Raji (cell line): ENCODE measurements at regions not wholly inside any gene's neighbourhood (a gene's known extent, or its start where the extent isn't known, plus 50 kb on each side); places are given as distances from the start of the nearest gene placed in this dataset.

ENCODE experiments used
- POLR2A ChIP-seq: IDR thresholded peaks from 2 replicates; pipeline ENCODE4 v1.6.1; 2011; ENCODE audit warnings: low read depth, low read length, control low read depth; ENCODE audit not compliant: insufficient read depth

DNA sequence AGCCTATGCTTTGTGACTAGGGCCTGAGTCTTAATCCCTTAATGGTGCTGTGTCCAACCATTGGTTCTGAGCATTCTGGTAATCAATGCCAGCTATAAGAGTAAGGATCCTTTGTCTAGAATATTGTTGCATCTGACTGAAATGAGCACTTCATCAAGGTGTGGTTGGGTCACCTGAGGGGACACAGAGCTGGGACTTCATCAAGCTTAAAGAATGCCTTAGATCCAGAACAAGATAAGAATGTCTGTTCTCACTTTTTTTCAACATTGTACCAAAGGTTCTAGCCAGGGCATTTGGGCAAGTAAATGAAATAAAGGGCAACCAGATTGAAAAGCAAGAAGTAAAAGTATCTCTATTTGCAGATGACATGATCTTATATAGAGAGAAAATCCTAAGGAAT, 280.4 kb downstream of the MTERF1 start:
- no peak for TF ChIP-seq POLR2A

DNA sequence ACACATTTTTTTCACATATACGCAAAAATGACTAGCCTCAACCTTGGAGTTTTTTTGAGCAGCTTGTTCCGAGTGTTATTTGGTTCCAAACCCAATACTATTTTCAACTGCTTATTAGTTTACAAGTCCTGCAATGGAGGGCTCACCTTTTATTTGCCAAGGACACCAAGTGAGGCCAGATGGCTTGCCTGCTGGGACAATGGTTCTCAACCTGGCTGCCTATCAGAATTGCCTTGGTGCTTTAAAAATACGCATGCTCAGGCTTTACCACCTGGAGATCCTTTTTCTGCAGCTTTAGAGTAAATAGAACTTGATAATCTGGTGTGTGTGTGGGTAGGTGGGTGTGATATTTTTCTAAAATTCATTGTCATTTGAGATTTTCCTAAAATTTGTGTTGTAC, 276.8 kb downstream of the MTERF1 start:
- TF ChIP-seq POLR2A: no peak

DNA sequence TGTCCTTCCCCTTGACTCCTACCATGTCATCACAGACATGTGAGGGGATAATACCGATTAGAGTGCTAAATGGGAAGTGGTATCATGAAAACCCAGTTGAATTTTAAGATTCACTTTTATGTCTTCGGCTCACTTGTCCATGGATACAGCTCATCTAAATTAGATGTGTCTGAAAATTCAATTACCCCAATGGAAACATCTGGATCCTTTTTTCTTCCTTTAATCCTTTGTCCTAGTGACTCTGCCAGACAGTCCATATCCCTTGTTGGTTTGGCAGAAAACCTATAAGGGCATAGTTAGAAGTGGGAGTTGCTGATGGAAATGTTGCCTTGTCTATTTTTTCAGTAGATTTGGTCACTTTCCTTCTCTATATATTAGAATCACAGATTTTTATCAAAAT, 271.9 kb downstream of the MTERF1 start:
- TF ChIP-seq POLR2A: no peak

DNA sequence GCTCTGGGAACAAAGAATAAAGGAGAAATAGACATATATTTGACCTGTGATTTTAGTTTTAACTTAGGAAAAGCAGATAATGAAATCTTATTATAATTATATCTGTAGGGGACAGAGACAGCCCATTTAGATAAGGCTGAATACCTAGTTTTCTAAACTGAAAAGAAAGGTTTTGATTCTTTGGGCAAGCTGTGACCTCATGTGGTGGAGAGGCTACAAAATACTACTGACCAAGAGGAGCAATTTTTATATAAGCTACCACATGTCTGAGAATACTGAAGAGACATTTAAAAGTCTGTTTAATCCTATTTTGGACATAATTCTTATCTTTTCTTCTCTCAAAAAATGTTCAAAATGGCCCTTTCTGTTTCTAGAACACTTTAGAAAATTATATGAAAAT, 271.0 kb downstream of the MTERF1 start:
- TF ChIP-seq POLR2A: no peak

DNA sequence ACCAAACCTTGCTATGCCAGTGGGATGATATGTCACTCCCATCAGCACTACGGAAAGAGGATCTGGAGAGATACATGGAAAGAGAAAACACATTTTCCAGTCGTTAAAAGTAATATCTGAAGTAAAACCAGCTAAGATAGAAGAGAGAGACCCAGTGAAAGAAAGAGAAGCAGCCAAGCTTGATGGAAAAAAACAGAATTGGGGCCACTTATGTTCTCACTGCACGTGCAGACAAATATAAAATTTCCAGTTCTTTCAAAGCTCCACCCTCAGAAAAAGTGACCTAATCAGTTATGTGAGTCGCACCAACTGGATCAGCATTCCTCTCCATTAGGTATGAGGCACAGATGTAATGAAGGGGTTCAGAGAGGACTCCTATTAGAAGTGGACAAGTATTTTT, 266.1 kb downstream of the MTERF1 start:
- no peak for TF ChIP-seq POLR2A

DNA sequence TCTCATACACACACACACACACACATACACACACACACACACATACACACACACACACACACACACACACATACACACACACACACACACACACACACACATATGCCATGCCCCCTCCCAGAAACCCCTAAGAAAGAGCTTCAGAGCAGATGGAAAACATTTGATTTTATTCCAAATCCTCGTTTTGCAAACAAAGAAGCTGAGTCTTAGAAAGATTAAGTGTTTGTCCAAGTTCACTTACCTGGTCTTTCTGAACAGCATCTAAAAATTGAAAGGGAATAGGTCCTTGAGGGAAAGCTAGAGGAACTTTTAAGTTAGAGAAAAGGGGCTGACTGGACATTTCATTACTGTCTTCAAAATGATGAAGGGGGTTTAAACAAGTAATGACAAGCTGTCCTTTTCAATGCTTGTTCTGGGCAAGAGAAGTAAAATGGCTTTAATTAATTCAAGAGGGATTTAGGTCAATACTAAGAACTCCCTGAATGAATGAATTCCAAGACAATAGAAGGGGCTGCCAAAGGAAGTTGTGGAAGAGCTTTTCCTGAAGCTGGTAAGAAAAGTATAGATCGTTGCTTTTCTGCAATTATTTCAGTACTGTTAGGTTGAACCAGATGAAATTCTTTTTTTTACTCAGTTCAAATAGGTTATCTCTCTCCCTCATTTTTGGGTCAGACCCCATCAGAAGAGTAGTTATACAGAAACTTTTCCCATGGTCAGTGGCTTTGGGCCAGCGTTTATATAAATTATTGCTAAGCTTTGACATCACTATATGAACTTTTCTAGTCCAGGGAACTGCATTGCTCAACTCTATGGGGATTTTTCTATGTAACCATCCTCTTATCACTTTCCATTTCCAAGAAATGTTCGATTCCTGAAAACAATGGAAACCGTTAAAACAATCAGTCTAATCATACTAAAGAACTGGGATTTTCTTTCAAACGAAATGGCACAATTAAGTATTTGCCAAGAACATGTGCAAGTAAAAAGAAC, 261.4 kb downstream of the MTERF1 start:
- no peak for TF ChIP-seq POLR2A

DNA sequence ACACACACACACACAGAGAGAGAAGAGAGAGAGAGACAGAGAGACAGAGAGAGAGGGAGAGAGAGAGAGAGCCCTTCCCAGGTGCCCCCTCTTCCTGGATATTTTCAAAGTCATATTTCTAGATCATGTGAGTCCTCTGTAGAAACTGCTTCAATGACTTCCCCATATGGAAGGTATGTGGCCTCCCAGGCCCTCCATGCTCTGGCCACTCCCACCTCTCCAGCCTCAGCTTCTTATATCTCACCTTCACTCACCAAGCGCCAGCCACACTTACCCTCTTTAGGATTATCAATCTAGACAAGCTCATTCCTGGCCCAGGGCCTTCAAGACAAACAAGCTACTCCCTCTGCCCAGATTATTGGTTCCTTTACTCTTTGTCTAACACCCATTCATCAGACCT, 259.7 kb downstream of the MTERF1 start:
- no peak for TF ChIP-seq POLR2A

DNA sequence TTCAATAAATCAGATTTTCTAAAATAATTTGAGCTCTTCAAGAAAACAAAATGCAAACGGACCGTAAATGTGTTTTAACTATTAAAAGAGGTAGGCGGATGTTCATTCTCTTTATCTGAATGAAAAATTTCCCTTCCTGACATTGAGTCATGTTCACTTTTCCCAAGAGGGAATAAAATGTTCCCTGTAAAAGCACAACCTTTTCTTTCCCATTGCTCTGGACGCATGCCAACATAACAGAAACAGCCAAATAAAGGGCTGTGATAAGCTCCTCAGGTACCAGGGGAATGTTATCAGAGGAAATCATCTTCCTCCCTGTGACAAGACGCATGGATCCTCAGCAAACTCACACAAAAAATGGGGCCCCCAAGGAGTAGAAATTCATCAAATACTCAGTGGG, 251.8 kb downstream of the MTERF1 start:
- no peak for TF ChIP-seq POLR2A

DNA sequence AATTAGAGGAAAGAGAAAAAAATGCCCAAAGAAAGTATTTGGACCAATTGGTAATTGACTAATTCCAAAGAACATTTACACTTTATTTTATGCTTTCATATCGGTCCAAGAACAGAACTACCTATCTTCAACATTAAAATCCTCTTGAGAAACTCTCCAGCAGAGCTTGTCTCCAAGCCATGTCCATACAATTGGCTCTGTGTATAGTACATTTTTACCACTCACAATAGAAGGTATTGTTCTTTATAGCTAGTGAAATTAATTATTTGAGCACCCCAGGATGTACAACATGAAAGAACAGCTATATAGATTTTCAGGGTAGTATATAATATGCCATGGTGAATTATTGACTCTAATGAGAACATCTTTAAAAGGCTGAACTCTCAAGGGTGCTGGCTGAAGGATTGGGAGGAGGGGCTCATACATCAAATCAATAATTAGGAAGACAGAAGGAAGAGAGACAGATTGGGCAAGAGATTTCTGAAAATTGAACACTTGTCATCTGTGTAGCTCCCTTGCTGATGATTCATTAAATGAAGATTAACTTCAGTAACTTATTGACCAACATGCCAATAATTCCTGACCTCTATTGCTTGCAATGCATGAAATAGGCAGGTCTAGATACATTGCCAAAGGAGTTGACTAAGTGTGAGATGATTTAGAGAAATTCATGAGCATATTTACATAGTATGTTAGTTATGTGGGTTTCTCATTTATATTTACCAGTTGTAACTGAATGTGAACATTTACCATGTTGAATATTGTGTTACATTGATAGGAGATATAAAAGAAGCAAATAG, 249.7 kb downstream of the MTERF1 start:
- no peak for TF ChIP-seq POLR2A

DNA sequence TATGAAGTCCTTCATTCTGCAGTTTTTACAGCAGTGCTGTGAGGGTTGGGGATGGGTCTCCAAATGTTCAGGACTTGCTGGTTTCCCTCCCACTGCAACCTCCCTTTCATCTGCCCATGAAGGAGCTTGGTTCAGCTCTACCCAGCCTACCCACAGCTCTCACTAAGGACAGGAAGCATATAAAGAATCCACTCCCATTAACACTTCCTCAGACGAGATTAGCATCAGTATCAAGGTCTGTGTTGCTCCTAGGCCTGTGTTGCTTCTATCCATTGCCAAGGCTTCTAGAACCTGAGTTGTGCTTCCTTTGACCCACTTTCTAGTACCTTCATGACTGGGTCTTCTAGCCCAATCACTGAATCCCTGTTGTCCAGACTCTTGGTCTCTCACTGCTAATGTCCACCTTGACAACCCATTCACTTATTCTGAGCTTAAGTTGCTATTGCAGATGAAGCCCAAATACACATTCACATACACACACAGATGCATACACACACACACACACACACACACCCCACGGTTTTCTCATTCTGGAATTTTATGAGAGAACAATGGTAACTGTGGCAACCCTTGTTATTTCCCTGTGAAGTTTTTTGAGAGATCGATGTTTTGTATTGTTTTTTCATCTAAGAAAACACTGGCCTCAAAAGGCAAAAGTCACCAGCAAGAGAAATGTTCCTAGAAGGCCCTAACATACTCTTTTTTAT, 248.1 kb downstream of the MTERF1 start:
- TF ChIP-seq POLR2A: no peak

DNA sequence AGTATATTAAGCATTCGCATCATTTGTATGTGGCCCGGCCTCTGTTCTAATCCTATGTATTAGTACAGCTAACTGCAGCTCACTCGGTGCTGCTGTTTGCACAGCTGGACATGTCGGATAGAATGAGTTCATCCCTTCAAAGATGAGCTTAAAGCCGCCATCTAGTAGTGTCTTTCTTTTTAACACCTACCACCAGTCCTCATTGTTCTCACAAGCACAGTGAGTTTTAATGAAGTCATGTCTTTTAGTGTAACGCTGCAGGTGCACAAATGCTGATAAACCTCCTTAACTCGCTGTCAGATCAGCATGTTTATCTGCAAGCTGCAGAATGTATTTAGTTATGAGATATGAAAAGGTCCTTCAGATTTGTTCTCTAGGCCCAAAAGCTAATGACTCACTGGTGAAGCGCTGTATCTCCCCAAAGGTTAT, 247.5 kb downstream of the MTERF1 start:
- TF ChIP-seq POLR2A: no peak

DNA sequence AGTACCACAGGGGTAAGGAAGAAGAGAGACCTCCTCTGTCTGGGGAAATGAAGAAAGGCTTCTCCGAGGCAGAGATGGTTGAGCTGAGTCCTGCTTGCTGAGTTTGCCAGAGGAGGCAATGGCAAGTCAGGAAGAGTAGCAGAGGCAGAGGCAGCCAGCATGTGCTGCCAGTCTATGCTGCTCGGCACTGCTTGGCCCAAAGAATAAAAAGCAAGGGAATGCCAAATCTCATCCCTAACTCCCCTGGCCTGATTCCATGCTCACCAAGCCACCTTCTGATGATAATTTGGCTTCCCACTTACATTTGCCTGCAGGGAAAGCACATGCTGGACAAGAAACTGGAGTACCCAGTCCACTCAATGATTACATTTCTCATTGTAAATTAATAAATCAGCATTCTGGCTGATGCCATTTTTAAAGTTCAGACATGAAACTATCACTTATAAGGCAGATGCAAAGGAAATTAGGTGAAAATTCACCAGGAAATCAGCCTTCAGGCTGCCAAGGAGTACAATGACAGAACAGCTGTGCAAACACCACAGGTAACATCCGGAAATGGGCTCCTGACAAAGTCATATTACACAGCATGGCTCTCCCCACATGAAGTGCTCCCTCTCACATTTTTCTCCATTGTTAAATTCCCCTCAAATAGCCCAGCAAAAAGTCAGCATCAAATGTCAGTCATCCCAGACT, 245.9 kb downstream of the MTERF1 start:
- TF ChIP-seq POLR2A: no peak

DNA sequence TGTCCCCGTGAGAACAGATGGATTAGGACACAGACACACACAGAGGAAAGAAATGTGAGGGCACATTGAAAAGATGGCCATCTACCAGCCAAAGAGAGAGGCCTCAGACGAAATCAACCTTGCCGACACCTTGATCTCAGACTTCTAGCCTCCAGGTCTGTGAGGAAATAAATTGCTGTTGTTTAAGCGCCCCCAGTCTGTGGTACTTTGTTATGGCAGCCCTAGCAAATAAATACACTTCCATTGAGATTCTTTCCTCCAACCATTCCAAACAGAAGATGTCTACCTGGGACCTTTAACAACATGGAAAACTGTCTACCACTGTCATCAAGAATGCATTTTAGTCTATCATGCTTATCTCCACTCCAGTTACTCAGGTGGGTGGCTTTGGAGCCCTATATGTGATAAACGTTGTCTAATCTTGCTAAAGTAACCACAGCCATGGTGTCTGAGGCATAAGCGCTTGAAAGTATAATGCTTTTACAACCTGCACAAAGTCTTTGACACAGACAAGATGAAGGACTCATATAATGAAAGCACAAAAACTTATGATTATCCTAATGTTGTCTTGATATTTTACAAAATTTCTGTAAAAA, 244.3 kb downstream of the MTERF1 start:
- TF ChIP-seq POLR2A: no peak

DNA sequence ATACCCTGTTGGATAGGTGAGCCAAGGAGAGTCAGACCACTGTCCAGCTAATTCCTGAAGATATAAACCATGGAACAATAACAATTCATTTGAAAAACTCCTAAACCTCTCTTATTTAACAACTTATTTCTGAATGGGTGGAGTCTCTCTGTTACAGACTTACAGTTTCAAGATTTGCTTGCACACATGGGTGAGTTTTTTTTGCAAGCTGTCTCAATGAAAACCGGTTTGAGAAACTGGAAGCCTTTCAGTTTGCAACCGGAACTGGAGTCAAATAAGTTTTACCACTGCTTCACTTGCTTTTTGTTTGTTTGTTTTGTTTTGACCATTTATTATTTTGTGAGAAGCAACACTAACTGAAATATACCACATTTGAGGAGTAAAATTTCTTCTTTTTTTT, 243.8 kb downstream of the MTERF1 start:
- TF ChIP-seq POLR2A: no peak
